ENCODE measurements at regions not wholly inside any gene's neighbourhood (a gene's known extent, or its start where the extent isn't known, plus 50 kb on each side); places are given as distances from the start of the nearest gene placed in this dataset.

DNA sequence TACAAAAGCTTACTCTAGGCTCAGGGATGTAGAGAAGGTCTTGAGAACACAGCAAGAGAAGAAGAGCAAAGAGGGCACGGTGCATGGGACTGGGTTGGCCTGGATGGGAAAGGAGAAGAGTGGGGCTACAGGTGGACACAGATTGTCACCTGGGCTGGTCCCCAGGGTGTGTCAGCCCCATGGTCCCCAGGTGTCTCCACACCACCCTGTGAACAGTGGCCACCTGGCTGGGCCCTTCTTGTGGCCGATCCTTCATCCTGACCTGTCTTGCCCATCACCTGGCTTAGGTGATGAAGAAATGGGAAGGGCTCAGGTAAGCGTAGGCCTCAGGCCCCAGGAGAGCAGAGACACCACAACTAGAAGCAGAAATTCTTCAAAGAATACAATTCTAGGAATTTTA lies 188.9 kb downstream of the TENT4A start:
- Histone ChIP-seq H3K36me3 (no peaks in the 10 kb centered on the region), H3K27ac (no peak overlapping the region), H3K4me3 (no peak overlapping the region), H3K27me3 (no peaks in the 10 kb centered on the region), H3K9me3 (ENCODE audit: low read depth) (no peaks in the 10 kb centered on the region), H3K4me1 (ENCODE audit: low read depth) (no peaks in the 10 kb centered on the region)
- no peak for TF ChIP-seq CTCF (IDR thresholded peaks at IDR 0.05; ENCODE audit: low read depth, low read length)
- no peak for DNase-seq (ENCODE audit: low read depth in 1 of 2, low spot score in 1 of 2)

GRCh38 chr5:6902597-6902996 lies 189.4 kb downstream of the TENT4A start:
- TF ChIP-seq CTCF (IDR thresholded peaks at IDR 0.05; ENCODE audit: low read depth, low read length): no peak
- H3K27ac ChIP-seq: no peak overlapping the region
- no peaks in the 10 kb centered on the region for H3K9me3 ChIP-seq (ENCODE audit: low read depth)
- DNase-seq (ENCODE audit: low read depth in 1 of 2, low spot score in 1 of 2): no peak
- no peak overlapping the region for H3K4me3 ChIP-seq
- H3K36me3 ChIP-seq: no peaks in the 10 kb centered on the region
- H3K27me3 ChIP-seq: no peaks in the 10 kb centered on the region
- no peaks in the 10 kb centered on the region for H3K4me1 ChIP-seq (ENCODE audit: low read depth)

GRCh38 chr5:6903934-6904333 lies 190.7 kb downstream of the TENT4A start:
- TF ChIP-seq CTCF (IDR thresholded peaks at IDR 0.05; ENCODE audit: low read depth, low read length): no peak
- Histone ChIP-seq H3K4me3 (no peak overlapping the region), H3K4me1 (ENCODE audit: low read depth) (no peaks in the 10 kb centered on the region), H3K9me3 (ENCODE audit: low read depth) (no peaks in the 10 kb centered on the region), H3K27ac (no peak overlapping the region), H3K27me3 (no peaks in the 10 kb centered on the region), H3K36me3 (no peaks in the 10 kb centered on the region)
- no peak for DNase-seq (ENCODE audit: low read depth in 1 of 2, low spot score in 1 of 2)

GRCh38 chr5:6904860-6905259 lies 191.6 kb downstream of the TENT4A start:
- TF ChIP-seq CTCF (IDR thresholded peaks at IDR 0.05; ENCODE audit: low read depth, low read length): no peak
- H3K27me3 ChIP-seq: no peaks in the 10 kb centered on the region
- DNase-seq (ENCODE audit: low read depth in 1 of 2, low spot score in 1 of 2): no peak
- no peaks in the 10 kb centered on the region for H3K36me3 ChIP-seq
- H3K4me3 ChIP-seq: no peak overlapping the region
- H3K9me3 ChIP-seq (ENCODE audit: low read depth): no peaks in the 10 kb centered on the region
- H3K4me1 ChIP-seq (ENCODE audit: low read depth): no peaks in the 10 kb centered on the region
- no peak overlapping the region for H3K27ac ChIP-seq

DNA sequence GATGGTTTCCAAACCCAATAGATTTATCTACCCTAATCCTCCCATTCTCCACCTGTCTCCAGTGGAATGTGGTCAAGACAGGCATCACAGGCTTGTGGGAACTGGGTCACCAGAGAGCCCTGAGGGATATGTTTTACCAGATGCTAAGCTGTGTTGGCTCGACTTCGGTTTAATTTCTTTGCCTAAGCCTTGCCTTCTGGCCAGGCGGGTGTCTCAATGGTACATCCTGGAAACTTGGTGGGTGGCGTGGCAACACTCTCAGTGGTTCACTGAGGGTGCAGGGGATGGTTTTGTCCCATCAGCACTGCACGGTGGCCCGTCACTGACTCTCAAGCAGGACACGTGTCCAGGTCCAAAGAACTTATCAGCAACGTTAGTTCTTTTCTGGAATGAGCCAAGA lies 192.2 kb downstream of the TENT4A start:
- DNase-seq (ENCODE audit: low read depth in 1 of 2, low spot score in 1 of 2): no peak
- Histone ChIP-seq H3K9me3 (ENCODE audit: low read depth) (no peaks in the 10 kb centered on the region), H3K36me3 (no peaks in the 10 kb centered on the region), H3K4me3 (no peak overlapping the region), H3K27me3 (no peaks in the 10 kb centered on the region), H3K4me1 (ENCODE audit: low read depth) (no peaks in the 10 kb centered on the region), H3K27ac (no peak overlapping the region)
- TF ChIP-seq CTCF (IDR thresholded peaks at IDR 0.05; ENCODE audit: low read depth, low read length): no peak

DNA sequence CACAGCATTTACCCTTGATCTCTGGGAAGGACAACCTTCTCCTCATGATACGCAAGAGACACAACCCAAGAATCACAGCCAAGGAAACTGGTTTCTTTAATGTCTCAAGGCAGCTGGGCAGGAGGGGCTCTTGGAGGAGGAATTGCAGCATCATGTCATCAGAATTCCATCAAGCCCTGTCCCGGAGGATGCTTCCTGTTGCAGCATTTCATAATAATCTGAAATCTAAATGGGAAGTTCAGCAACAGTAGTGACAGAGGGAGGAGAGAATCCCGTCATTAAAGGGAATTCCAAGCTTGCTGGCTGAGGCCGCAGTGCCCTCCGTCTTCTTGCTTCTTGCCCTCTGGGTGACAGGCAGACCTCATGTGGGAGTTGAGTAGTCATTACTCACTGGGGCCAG lies 192.7 kb downstream of the TENT4A start:
- H3K27ac ChIP-seq: no peak overlapping the region
- no peak for TF ChIP-seq CTCF (IDR thresholded peaks at IDR 0.05; ENCODE audit: low read depth, low read length)
- no peaks in the 10 kb centered on the region for H3K27me3 ChIP-seq
- H3K9me3 ChIP-seq (ENCODE audit: low read depth): no peaks in the 10 kb centered on the region
- H3K36me3 ChIP-seq: no peaks in the 10 kb centered on the region
- DNase-seq (ENCODE audit: low read depth in 1 of 2, low spot score in 1 of 2): no peak
- H3K4me1 ChIP-seq (ENCODE audit: low read depth): no peaks in the 10 kb centered on the region
- H3K4me3 ChIP-seq: no peak overlapping the region
